ENCODE measurements at regions not wholly inside any gene's neighbourhood (a gene's known extent, or its start where the extent isn't known, plus 50 kb on each side); places are given as distances from the start of the nearest gene placed in this dataset.

DNA sequence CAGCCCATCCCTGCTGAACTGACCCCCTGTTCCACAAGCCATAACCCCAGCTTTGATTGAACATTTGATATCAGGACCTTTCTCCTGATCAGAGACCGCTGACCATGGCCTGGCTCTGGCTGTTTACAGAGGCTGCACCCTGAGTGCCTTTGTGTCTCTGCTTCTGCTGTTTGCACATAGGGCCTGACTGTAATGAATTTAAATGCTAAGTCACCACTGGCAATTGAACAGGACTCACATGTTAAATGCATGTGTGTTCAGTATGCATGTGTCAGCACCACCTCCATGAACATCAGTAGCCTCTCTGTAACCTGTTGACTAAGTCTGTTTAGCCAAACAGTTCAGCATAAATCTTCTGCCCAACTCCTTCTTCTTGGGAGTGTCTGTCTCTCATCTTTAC lies 690.3 kb downstream of the TMEM121 start (continued):
- no peak for TF ChIP-seq ZBTB4 (CRISPR knock-in tag; IDR thresholded peaks at IDR 0.05; ENCODE audit: borderline replicate concordance)
- no peak for TF ChIP-seq PHB2 (IDR thresholded peaks at IDR 0.05; ENCODE audit: partially characterized antibody)
- TF ChIP-seq NFKB2 (CRISPR knock-in tag; IDR thresholded peaks at IDR 0.05; ENCODE audit: borderline replicate concordance): no peak
- no peak for TF ChIP-seq REL (CRISPR knock-in tag; conservative IDR thresholded peaks at IDR 0.05)
- TF ChIP-seq ZIK1 (CRISPR knock-in tag; IDR thresholded peaks at IDR 0.05; ENCODE audit: borderline replicate concordance, low read depth): no peak
- TF ChIP-seq TRIM24 (CRISPR knock-in tag; IDR thresholded peaks at IDR 0.05): no peak
- no peak for TF ChIP-seq HDAC2 (CRISPR knock-in tag; IDR thresholded peaks at IDR 0.05)
- TF ChIP-seq ATAD3A (CRISPR knock-in tag; IDR thresholded peaks at IDR 0.05): no peak

DNA sequence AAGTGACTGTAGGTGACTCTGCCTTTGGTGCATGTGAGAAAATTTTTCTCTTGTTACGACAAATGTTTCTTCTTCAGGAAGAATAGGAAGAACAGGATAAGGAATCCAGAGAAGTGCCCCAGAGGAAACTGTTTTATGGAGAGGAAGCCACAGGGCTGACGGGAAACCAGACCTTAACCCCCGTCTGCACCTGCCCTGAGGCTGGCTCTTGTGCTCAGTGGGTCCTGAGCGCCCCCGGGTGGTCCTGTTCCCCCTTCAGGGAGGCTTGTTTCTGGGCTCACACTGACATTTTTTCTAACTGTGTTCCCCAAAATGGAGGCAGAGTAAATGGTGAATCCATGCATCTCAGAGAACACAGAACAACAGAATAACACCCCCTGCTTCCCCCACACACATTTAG lies 691.8 kb downstream of the TMEM121 start:
- no peak overlapping the region for H3K27ac ChIP-seq (ENCODE audit: extremely low read length, insufficient read depth, low read length)
- ChIA-PET CTCF (ENCODE audit: low intra/inter-chr PET ratio, low total read pairs) (no interaction called here), POLR2A (no interaction called here)
- no peaks in the 10 kb centered on the region for H4K20me1 ChIP-seq (ENCODE audit: insufficient read depth, low read length)
- H3K4me2 ChIP-seq (ENCODE audit: low read depth, low read length): no peak overlapping the region
- DNase-seq (ENCODE audit: low spot score): no peak
- WGBS (ENCODE audit: low lambda C conversion rate): 0% methylated on average over 3 of the region's 5 CpGs
- H3K27me3 ChIP-seq (ENCODE audit: control insufficient read depth in 1 of 2, insufficient read depth in 2 of 2, low read length in 2 of 2): no peaks in the 10 kb centered on the region; a peak in 2 of 5 replicates
- H3K9ac ChIP-seq (ENCODE audit: insufficient read depth, low read depth, low read length): no peak overlapping the region
- H3K79me2 ChIP-seq (ENCODE audit: insufficient read depth, low read length): no peaks in the 10 kb centered on the region
- no peaks in the 10 kb centered on the region for H3K4me1 ChIP-seq (ENCODE audit: insufficient read depth, low read length)
- no peak for ATAC-seq
- no TSS peak for BruUV-seq (replicated peaks)
- in situ Hi-C loops (cut with HindIII; ENCODE audit: extremely low pct_ligation_motif_present, low pct_unique_long_range_greater_than_20kb) (no loop called here), intact Hi-C loops (cut with micrococcal nuclease; ENCODE audit: unreplicated experiment) (no loop called here)
- FAIRE-seq: no peak
- no peaks in the 10 kb centered on the region for H3K9me3 ChIP-seq (ENCODE audit: low read length)
- H2AFZ ChIP-seq (ENCODE audit: low read length): no peak overlapping the region
- no peak overlapping the region for H3K4me3 ChIP-seq (replicated peaks in 1 of 3; ENCODE audit: insufficient read depth in 1 of 3, low read depth in 2 of 3, low read length in 3 of 3)
- no peaks in the 10 kb centered on the region for H3K36me3 ChIP-seq (replicated peaks in 1 of 2; ENCODE audit: control insufficient read depth in 1 of 2, insufficient read depth in 2 of 2, low read length in 2 of 2)
- no peak for TF ChIP-seq ZNF296 (CRISPR knock-in tag; conservative IDR thresholded peaks at IDR 0.05)
- no peak for TF ChIP-seq HIC2 (CRISPR knock-in tag; IDR thresholded peaks at IDR 0.05; ENCODE audit: low read depth)
- no peak for TF ChIP-seq ZSCAN29 (CRISPR knock-in tag; conservative IDR thresholded peaks at IDR 0.05)
- TF ChIP-seq NFRKB (IDR thresholded peaks at IDR 0.05): no peak
- TF ChIP-seq ZSCAN30 (CRISPR knock-in tag; IDR thresholded peaks at IDR 0.05): no peak
- TF ChIP-seq CREM (IDR thresholded peaks at IDR 0.05): no peak
- no peak for TF ChIP-seq CREM (CRISPR knock-in tag; IDR thresholded peaks at IDR 0.05)
- TF ChIP-seq, protein P1, sequence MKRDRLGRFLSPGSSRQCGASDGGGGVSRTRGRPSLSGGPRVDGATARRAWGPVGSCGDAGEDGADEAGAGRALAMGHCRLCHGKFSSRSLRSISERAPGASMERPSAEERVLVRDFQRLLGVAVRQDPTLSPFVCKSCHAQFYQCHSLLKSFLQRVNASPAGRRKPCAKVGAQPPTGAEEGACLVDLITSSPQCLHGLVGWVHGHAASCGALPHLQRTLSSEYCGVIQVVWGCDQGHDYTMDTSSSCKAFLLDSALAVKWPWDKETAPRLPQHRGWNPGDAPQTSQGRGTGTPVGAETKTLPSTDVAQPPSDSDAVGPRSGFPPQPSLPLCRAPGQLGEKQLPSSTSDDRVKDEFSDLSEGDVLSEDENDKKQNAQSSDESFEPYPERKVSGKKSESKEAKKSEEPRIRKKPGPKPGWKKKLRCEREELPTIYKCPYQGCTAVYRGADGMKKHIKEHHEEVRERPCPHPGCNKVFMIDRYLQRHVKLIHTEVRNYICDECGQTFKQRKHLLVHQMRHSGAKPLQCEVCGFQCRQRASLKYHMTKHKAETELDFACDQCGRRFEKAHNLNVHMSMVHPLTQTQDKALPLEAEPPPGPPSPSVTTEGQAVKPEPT (CRISPR knock-in tag; IDR thresholded peaks at IDR 0.05; ENCODE audit: low read depth): no peak

Data from HepG2 (cell line).